GF-D8 (cell line): ENCODE measurements at regions not wholly inside any gene's neighbourhood (a gene's known extent, or its start where the extent isn't known, plus 50 kb on each side); places are given as distances from the start of the nearest gene placed in this dataset.
A peak's percentile ranks its signal among the peaks of the same experiment; 100 is the strongest.
"Not testable (repeated sequence)": the region's sequence is repeated elsewhere in the genome, so short reads cannot be mapped to it uniquely, and the experiment has no call there.

Source experiments
- DNase-seq: peaks from one replicate; lab custom pipeline; 2025; lab: John Stamatoyannopoulos, UW

GRCh38 chr3:34056951-34057390 is 258.5 kb downstream of the PDCD6IP start:
- no peak for DNase-seq

- DNase-seq: not testable (repeated sequence)
Measured at GRCh38 chr3:34060995-34061394, 262.6 kb downstream of the PDCD6IP start.

- no peak for DNase-seq
Measured at GRCh38 chr3:34065901-34066300, 267.5 kb downstream of the PDCD6IP start.

- DNase-seq: no peak
Measured at GRCh38 chr3:34066328-34066727, 267.9 kb downstream of the PDCD6IP start.

- no peak for DNase-seq
Measured at GRCh38 chr3:34066999-34067398, 268.6 kb downstream of the PDCD6IP start.

- no peak for DNase-seq
Measured at GRCh38 chr3:34067536-34068051, 269.2 kb downstream of the PDCD6IP start.

GRCh38 chr3:34068505-34068904 is 270.1 kb downstream of the PDCD6IP start:
- no peak for DNase-seq

- no peak for DNase-seq
Measured at GRCh38 chr3:34070831-34071585, 272.6 kb downstream of the PDCD6IP start.

GRCh38 chr3:34072297-34072696 is 273.9 kb downstream of the PDCD6IP start:
- DNase-seq: no peak

- DNase-seq: no peak
Measured at GRCh38 chr3:34073111-34073510, 274.7 kb downstream of the PDCD6IP start.

GRCh38 chr3:34073961-34074360 is 275.5 kb downstream of the PDCD6IP start:
- DNase-seq: no peak

GRCh38 chr3:34075975-34076374 is 277.5 kb downstream of the PDCD6IP start:
- no peak for DNase-seq

GRCh38 chr3:34077417-34078195 is 279.2 kb downstream of the PDCD6IP start:
- no peak for DNase-seq

- DNase-seq: no peak
Measured at GRCh38 chr3:34078418-34078817, 280.0 kb downstream of the PDCD6IP start.

- not testable (repeated sequence) for DNase-seq
Measured at GRCh38 chr3:34079849-34080248, 281.4 kb downstream of the PDCD6IP start.

- not testable (repeated sequence) for DNase-seq
Measured at GRCh38 chr3:34090379-34090778, 291.9 kb downstream of the PDCD6IP start.

GRCh38 chr3:34090876-34091275 is 292.4 kb downstream of the PDCD6IP start:
- DNase-seq: no peak

- not testable (repeated sequence) for DNase-seq
Measured at GRCh38 chr3:34094280-34094679, 295.9 kb downstream of the PDCD6IP start.

GRCh38 chr3:34102288-34102687 is 303.9 kb downstream of the PDCD6IP start:
- no peak for DNase-seq

GRCh38 chr3:34106379-34106778 is 307.9 kb downstream of the PDCD6IP start:
- no peak for DNase-seq

GRCh38 chr3:34106879-34107278 is 308.4 kb downstream of the PDCD6IP start:
- DNase-seq: peak; percentile 1

GRCh38 chr3:34107669-34108068 is 309.2 kb downstream of the PDCD6IP start:
- no peak for DNase-seq

GRCh38 chr3:34109021-34109420 is 310.6 kb downstream of the PDCD6IP start:
- DNase-seq: no peak
